CD4-positive, alpha-beta T cell treated with Interleukin-21 for 1 hour (primary cell): ENCODE measurements at regions not wholly inside any gene's neighbourhood (a gene's known extent, or its start where the extent isn't known, plus 50 kb on each side); places are given as distances from the start of the nearest gene placed in this dataset.
"Not testable (repeated sequence)": the region's sequence is repeated elsewhere in the genome, so short reads cannot be mapped to it uniquely, and the experiment has no call there.

Source experiments
- DNase-seq: peaks from one replicate; pipeline ENCODE4 v3.0.0-alpha.2; 2020

GRCh38 chr12:29929295-29929694 lies 145.6 kb upstream of the TMTC1 start:
- no peak for DNase-seq

- DNase-seq = no peak
Measured at GRCh38 chr12:29921307-29921706, 137.6 kb upstream of the TMTC1 start.

GRCh38 chr12:29908157-29908556 lies 124.4 kb upstream of the TMTC1 start:
- DNase-seq = no peak

- no peak for DNase-seq
Measured at GRCh38 chr12:29907461-29907860, 123.7 kb upstream of the TMTC1 start.

- no peak for DNase-seq
Measured at GRCh38 chr12:29902043-29902442, 118.3 kb upstream of the TMTC1 start.

- DNase-seq = no peak
Measured at GRCh38 chr12:29901585-29901984, 117.8 kb upstream of the TMTC1 start.

- DNase-seq = no peak
Measured at GRCh38 chr12:29899212-29899931, 115.6 kb upstream of the TMTC1 start.

GRCh38 chr12:29895966-29896365 lies 112.2 kb upstream of the TMTC1 start:
- DNase-seq = no peak

GRCh38 chr12:29893002-29893401 lies 109.3 kb upstream of the TMTC1 start:
- no peak for DNase-seq

- DNase-seq = no peak
Measured at GRCh38 chr12:29891792-29892191, 108.0 kb upstream of the TMTC1 start.

- peak; percentile 4 for DNase-seq
Measured at GRCh38 chr12:29889737-29890136, 106.0 kb upstream of the TMTC1 start.

- DNase-seq = no peak
Measured at GRCh38 chr12:29888777-29889176, 105.0 kb upstream of the TMTC1 start.

- DNase-seq = not testable (repeated sequence)
Measured at GRCh38 chr12:29884957-29885356, 101.2 kb upstream of the TMTC1 start.

- DNase-seq = no peak
Measured at GRCh38 chr12:29883941-29884554, 100.3 kb upstream of the TMTC1 start.

- DNase-seq = no peak
Measured at GRCh38 chr12:29883525-29883924, 99.8 kb upstream of the TMTC1 start.

- DNase-seq = no peak
Measured at GRCh38 chr12:29882846-29883245, 99.1 kb upstream of the TMTC1 start.

- DNase-seq = no peak
Measured at GRCh38 chr12:29880987-29881386, 97.2 kb upstream of the TMTC1 start.

- DNase-seq = no peak
Measured at GRCh38 chr12:29879606-29880308, 96.0 kb upstream of the TMTC1 start.

GRCh38 chr12:29869946-29870345 lies 86.2 kb upstream of the TMTC1 start:
- no peak for DNase-seq

- no peak for DNase-seq
Measured at GRCh38 chr12:29867823-29868222, 84.1 kb upstream of the TMTC1 start.

- no peak for DNase-seq
Measured at GRCh38 chr12:29863665-29864064, 79.9 kb upstream of the TMTC1 start.

- DNase-seq = no peak
Measured at GRCh38 chr12:29858270-29858786, 74.6 kb upstream of the TMTC1 start.

- no peak for DNase-seq
Measured at GRCh38 chr12:29847246-29847645, 63.5 kb upstream of the TMTC1 start.

- DNase-seq = no peak
Measured at GRCh38 chr12:29844667-29845066, 60.9 kb upstream of the TMTC1 start.
